ENCODE measurements at regions not wholly inside any gene's neighbourhood (a gene's known extent, or its start where the extent isn't known, plus 50 kb on each side); places are given as distances from the start of the nearest gene placed in this dataset.

DNA sequence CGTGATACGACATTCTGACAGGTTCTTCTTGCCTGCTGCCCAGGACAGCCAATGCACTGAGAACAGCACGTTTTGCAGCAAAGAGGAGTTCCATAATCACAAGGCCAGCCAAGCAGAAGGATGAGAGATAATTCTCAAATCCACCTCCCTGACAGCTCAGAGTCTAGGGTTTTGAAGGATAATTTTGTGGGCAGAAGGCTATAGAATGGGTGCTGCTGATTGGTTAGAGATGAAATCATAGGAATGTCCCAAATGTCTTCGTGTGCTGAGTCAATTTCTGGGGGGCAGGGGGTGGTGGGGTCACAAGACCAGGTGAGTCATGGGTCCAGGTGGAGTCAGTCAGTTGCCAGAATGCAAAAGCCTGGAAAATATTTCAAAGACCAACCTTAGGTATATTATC is 175.5 kb upstream of the SLC30A5 start:
- Mint-ChIP-seq H3K27me3 (ENCODE audit: low read depth in 3 of 3) (peaks cover 0 to 5% (median 4%) of the 10 kb centered on the region in 3 donors), H3K9me3 (peaks cover 7 to 31% (median 21%) of the 10 kb centered on the region in 7 donors), H3K4me3 (no peak overlapping the region), H3K36me3 (no peaks in the 10 kb centered on the region), H3K4me1 (no peaks in the 10 kb centered on the region), H3K27ac (no peak overlapping the region)
- intact Hi-C loops (cut with micrococcal nuclease) = no loop called here
- Histone ChIP-seq H3K9me3 (replicated peaks in 1 of 2; ENCODE audit: control insufficient read depth in 1 of 2, insufficient read depth in 1 of 2, low read length in 2 of 2) (peaks cover 3 to 17% of the 10 kb centered on the region in 2 donors), H4K20me1 (ENCODE audit: insufficient read depth, low read length) (no peaks in the 10 kb centered on the region), H3K27ac (ENCODE audit: low read depth in 1 of 2, low read length in 2 of 2) (no peak overlapping the region), H2AFZ (ENCODE audit: insufficient read depth, low read depth, low read length, poor library complexity, severe bottlenecking) (no peak overlapping the region), H3K4me2 (replicated peaks; ENCODE audit: extremely low read depth, low read length, poor library complexity, severe bottlenecking) (no peak overlapping the region), H3K4me1 (ENCODE audit: control insufficient read depth in 1 of 2, insufficient read depth in 2 of 2, low read length in 2 of 2) (no peaks in the 10 kb centered on the region), H3K79me2 (ENCODE audit: insufficient read depth, low read length) (no peaks in the 10 kb centered on the region), H3K36me3 (replicated peaks in 1 of 2; ENCODE audit: control insufficient read depth in 1 of 2, insufficient read depth in 2 of 2, low read length in 2 of 2) (no peaks in the 10 kb centered on the region), H3K27me3 (ENCODE audit: control insufficient read depth in 2 of 2, insufficient read depth in 2 of 2, low read length in 2 of 2) (no peaks in the 10 kb centered on the region), H3K9ac (ENCODE audit: insufficient read depth, low read length, poor library complexity, severe bottlenecking) (no peak overlapping the region), H3K4me3 (replicated peaks in 1 of 3; ENCODE audit: low read depth in 2 of 3, low read length in 3 of 3) (no peak overlapping the region)
- 100% methylated on average over 2 of the region's 4 CpGs for WGBS (ENCODE audit: insufficient coverage)
- no peak for DNase-seq
- TF ChIP-seq CTCF (IDR thresholded peaks at IDR 0.05) = no peak

- intact Hi-C loops (cut with micrococcal nuclease) = no loop called here
- Histone ChIP-seq H3K9ac (ENCODE audit: insufficient read depth, low read length, poor library complexity, severe bottlenecking) (no peak overlapping the region), H3K4me3 (replicated peaks in 1 of 3; ENCODE audit: low read depth in 2 of 3, low read length in 3 of 3) (no peak overlapping the region), H3K36me3 (replicated peaks in 1 of 2; ENCODE audit: control insufficient read depth in 1 of 2, insufficient read depth in 2 of 2, low read length in 2 of 2) (no peaks in the 10 kb centered on the region), H3K27me3 (ENCODE audit: control insufficient read depth in 2 of 2, insufficient read depth in 2 of 2, low read length in 2 of 2) (no peaks in the 10 kb centered on the region), H3K4me2 (replicated peaks; ENCODE audit: extremely low read depth, low read length, poor library complexity, severe bottlenecking) (no peak overlapping the region), H3K4me1 (ENCODE audit: control insufficient read depth in 1 of 2, insufficient read depth in 2 of 2, low read length in 2 of 2) (no peaks in the 10 kb centered on the region), H4K20me1 (ENCODE audit: insufficient read depth, low read length) (no peaks in the 10 kb centered on the region), H3K79me2 (ENCODE audit: insufficient read depth, low read length) (no peaks in the 10 kb centered on the region), H3K27ac (ENCODE audit: low read depth in 1 of 2, low read length in 2 of 2) (no peak overlapping the region), H2AFZ (ENCODE audit: insufficient read depth, low read depth, low read length, poor library complexity, severe bottlenecking) (no peak overlapping the region), H3K9me3 (replicated peaks in 1 of 2; ENCODE audit: control insufficient read depth in 1 of 2, insufficient read depth in 1 of 2, low read length in 2 of 2) (peaks cover 3 to 17% of the 10 kb centered on the region in 2 donors)
- H3K4me1 Mint-ChIP-seq = no peaks in the 10 kb centered on the region
- 100% methylated on average over 1 of the region's 3 CpGs for WGBS (ENCODE audit: insufficient coverage)
- no peak for DNase-seq
- H3K4me3 Mint-ChIP-seq = no peak overlapping the region
- no peaks in the 10 kb centered on the region for H3K36me3 Mint-ChIP-seq
- H3K27me3 Mint-ChIP-seq (ENCODE audit: low read depth in 3 of 3) = peaks cover 0 to 7% (median 4%) of the 10 kb centered on the region in 3 donors
- no peak for TF ChIP-seq CTCF (IDR thresholded peaks at IDR 0.05)
- H3K9me3 Mint-ChIP-seq = peaks cover 7 to 31% (median 21%) of the 10 kb centered on the region in 7 donors
- H3K27ac Mint-ChIP-seq = no peak overlapping the region
These were observed 173.8 kb upstream of the SLC30A5 start for GRCh38 chr5:68919988-68920490.

Measured in CD14-positive monocyte (primary cell).